SU-DHL-6 (cell line): ENCODE measurements at regions not wholly inside any gene's neighbourhood (a gene's known extent, or its start where the extent isn't known, plus 50 kb on each side); places are given as distances from the start of the nearest gene placed in this dataset.

Experiments
- EZH2phosphoT487 ChIP-seq: fragments of 200-600 bp; sonication (generic), shearing (Covaris generic); conservative IDR thresholded peaks from 2 replicates; pipeline ENCODE4 v1.6.1; 2018; ENCODE audit warnings: mild to moderate bottlenecking, antibody characterized with exemption, low read length, moderate library complexity, mixed read lengths
- TF ChIP-seq, protein P1 (sequence below): fragments of 200-600 bp; sonication (generic); IDR thresholded peaks from one replicate; pipeline ENCODE4 v1.5.1; 2017; ENCODE audit warnings: antibody characterized with exemption, mild to moderate bottlenecking, low read length, moderate library complexity; ENCODE audit not compliant: insufficient read depth, poor library complexity, severe bottlenecking

DNA sequence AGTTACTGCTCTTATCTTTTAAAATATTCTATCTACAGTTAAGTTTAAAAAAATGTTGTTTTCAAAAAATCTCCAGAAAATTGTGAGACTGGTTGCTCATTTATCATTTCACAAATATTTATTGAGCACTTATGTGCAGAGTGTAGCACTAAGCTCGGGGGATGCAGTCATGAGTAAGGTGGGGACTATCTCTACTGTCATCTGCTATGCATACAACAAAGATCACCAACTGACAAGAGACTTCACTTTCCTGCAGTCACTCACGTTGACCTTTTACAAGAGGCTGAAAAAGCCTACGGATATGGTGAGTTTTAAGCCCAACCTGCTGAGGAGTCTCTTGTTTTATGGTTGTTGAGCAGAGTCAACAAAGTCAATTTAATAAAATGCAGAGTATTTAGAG is 392.5 kb downstream of the KLF12 start:
- TF ChIP-seq, protein P1, sequence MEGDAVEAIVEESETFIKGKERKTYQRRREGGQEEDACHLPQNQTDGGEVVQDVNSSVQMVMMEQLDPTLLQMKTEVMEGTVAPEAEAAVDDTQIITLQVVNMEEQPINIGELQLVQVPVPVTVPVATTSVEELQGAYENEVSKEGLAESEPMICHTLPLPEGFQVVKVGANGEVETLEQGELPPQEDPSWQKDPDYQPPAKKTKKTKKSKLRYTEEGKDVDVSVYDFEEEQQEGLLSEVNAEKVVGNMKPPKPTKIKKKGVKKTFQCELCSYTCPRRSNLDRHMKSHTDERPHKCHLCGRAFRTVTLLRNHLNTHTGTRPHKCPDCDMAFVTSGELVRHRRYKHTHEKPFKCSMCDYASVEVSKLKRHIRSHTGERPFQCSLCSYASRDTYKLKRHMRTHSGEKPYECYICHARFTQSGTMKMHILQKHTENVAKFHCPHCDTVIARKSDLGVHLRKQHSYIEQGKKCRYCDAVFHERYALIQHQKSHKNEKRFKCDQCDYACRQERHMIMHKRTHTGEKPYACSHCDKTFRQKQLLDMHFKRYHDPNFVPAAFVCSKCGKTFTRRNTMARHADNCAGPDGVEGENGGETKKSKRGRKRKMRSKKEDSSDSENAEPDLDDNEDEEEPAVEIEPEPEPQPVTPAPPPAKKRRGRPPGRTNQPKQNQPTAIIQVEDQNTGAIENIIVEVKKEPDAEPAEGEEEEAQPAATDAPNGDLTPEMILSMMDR: no peak
- TF ChIP-seq EZH2phosphoT487: no peak
